ENCODE measurements at regions not wholly inside any gene's neighbourhood (a gene's known extent, or its start where the extent isn't known, plus 50 kb on each side); places are given as distances from the start of the nearest gene placed in this dataset.
A peak's percentile ranks its signal among the peaks of the same experiment; 100 is the strongest.

GRCh38 chr17:71071041-71071440 is 901.7 kb downstream of the KCNJ2 start:
- peak overlapping the region; percentile 74 for H3K27ac ChIP-seq
- BruUV-seq (replicated peaks) = no TSS peak
- no peaks in the 10 kb centered on the region; the same call in 1 of the 2 replicates for H3K9me3 ChIP-seq (ENCODE audit: insufficient read depth, low read depth)
- ChIA-PET POLR2A (ENCODE audit: unreplicated experiment) (no interaction called here), CTCF (no interaction called here)
- no peaks in the 10 kb centered on the region for H3K27me3 ChIP-seq (ENCODE audit: insufficient read depth, low read depth)
- H3K36me3 ChIP-seq (ENCODE audit: low read depth) = no peaks in the 10 kb centered on the region
- H4K20me1 ChIP-seq (ENCODE audit: insufficient read depth) = no peaks in the 10 kb centered on the region
- no peak overlapping the region for H3K4me3 ChIP-seq
- H3K4me2 ChIP-seq = no peak overlapping the region
- H2AFZ ChIP-seq = no peak overlapping the region
- DNase-seq = no peak
- H3F3A ChIP-seq (ENCODE audit: insufficient read depth, low read depth) = peaks cover 6% of the 10 kb centered on the region; the same call in 1 of the 2 replicates
- intact Hi-C loops (cut with micrococcal nuclease; ENCODE audit: unreplicated experiment) = no loop called here
- H3K79me2 ChIP-seq (ENCODE audit: low read depth) = no peaks in the 10 kb centered on the region
- TF ChIP-seq, protein P1, sequence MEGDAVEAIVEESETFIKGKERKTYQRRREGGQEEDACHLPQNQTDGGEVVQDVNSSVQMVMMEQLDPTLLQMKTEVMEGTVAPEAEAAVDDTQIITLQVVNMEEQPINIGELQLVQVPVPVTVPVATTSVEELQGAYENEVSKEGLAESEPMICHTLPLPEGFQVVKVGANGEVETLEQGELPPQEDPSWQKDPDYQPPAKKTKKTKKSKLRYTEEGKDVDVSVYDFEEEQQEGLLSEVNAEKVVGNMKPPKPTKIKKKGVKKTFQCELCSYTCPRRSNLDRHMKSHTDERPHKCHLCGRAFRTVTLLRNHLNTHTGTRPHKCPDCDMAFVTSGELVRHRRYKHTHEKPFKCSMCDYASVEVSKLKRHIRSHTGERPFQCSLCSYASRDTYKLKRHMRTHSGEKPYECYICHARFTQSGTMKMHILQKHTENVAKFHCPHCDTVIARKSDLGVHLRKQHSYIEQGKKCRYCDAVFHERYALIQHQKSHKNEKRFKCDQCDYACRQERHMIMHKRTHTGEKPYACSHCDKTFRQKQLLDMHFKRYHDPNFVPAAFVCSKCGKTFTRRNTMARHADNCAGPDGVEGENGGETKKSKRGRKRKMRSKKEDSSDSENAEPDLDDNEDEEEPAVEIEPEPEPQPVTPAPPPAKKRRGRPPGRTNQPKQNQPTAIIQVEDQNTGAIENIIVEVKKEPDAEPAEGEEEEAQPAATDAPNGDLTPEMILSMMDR (conservative IDR thresholded peaks at IDR 0.05) = no peak
- TF ChIP-seq EZH2 (IDR thresholded peaks at IDR 0.05; ENCODE audit: low read depth) = no peak
- H3K4me1 ChIP-seq (replicated peaks; ENCODE audit: insufficient read depth) = peaks cover 10% of the 10 kb centered on the region; the same call in 1 of the 2 replicates
- no peaks in the 10 kb centered on the region for H3K9me2 ChIP-seq (ENCODE audit: insufficient read depth)

DNA sequence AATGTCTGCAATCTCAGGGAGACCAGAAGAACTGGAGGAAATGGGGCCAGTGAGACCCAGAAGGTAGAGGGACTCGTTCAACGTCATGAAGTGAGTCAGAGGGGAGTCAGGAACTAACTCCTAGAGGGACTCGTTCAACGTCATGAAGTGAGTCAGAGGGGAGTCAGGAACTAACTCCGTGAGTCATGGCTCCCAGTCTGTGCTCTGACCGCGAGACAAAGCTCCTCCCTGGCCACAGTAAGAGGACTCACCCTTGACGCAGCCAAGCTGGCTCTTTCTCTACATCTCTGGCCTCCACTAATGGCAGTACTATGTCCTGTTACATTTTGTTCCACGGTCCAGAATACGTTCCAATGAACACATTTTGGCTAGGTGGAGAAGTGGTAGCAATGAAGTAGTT is 902.5 kb downstream of the KCNJ2 start:
- H3K9me2 ChIP-seq (ENCODE audit: insufficient read depth) = no peaks in the 10 kb centered on the region
- BruUV-seq (replicated peaks) = no TSS peak
- peaks cover 10% of the 10 kb centered on the region; the same call in 1 of the 2 replicates for H3K4me1 ChIP-seq (replicated peaks; ENCODE audit: insufficient read depth)
- no peaks in the 10 kb centered on the region; the same call in 1 of the 2 replicates for H3K9me3 ChIP-seq (ENCODE audit: insufficient read depth, low read depth)
- TF ChIP-seq, protein P1 (conservative IDR thresholded peaks at IDR 0.05) = no peak
- no peak for TF ChIP-seq EZH2 (IDR thresholded peaks at IDR 0.05; ENCODE audit: low read depth)
- H3K4me2 ChIP-seq = peak overlapping the region; percentile 62
- H2AFZ ChIP-seq = peak overlapping the region; percentile 78
- peak; percentile 78 to 94 for DNase-seq
- ChIA-PET CTCF (no interaction called here), POLR2A (ENCODE audit: unreplicated experiment) (interaction anchor here (0.5 to 0.6 kb wide), 2 partner anchors 21 to 1760 kb away, joined by 3 to 5 read pairs; no protein-coding TSS in a partner anchor)
- intact Hi-C loops (cut with micrococcal nuclease; ENCODE audit: unreplicated experiment) = no loop called here
- no peaks in the 10 kb centered on the region for H4K20me1 ChIP-seq (ENCODE audit: insufficient read depth)
- H3K36me3 ChIP-seq (ENCODE audit: low read depth) = no peaks in the 10 kb centered on the region
- peaks cover 6% of the 10 kb centered on the region; the same call in 1 of the 2 replicates for H3F3A ChIP-seq (ENCODE audit: insufficient read depth, low read depth)
- H3K79me2 ChIP-seq (ENCODE audit: low read depth) = no peaks in the 10 kb centered on the region
- H3K4me3 ChIP-seq = 0 out of 2 replicates have a peak overlapping the region, but pooled peaks have one; percentile 15
- peak overlapping the region; percentile 74 for H3K27ac ChIP-seq
- no peaks in the 10 kb centered on the region for H3K27me3 ChIP-seq (ENCODE audit: insufficient read depth, low read depth)

DNA sequence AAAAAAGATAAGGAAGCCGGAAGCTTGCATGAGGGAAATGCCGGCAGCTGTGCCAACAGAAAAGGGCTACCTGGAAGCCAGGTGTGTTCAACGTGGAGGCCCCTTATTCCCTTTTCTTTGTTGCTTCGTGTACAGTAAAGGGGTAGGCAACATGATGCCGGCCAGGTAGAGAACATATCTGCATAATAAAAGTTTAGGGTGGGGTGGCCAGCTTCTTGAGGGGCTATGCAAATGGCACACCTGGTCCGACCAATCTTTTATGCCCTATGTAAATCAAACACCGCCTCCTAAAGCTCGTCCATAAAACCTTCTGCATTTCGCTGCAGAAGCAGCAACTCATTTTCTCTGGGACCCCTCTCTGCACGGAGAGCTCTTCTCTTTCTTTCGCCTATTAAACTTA is 911.6 kb downstream of the KCNJ2 start:
- POLR2A ChIA-PET (ENCODE audit: unreplicated experiment) = no interaction called here
- no peaks in the 10 kb centered on the region for H3K79me2 ChIP-seq (ENCODE audit: low read depth)
- H3K4me1 ChIP-seq (replicated peaks; ENCODE audit: insufficient read depth) = no peaks in the 10 kb centered on the region
- BruUV-seq (replicated peaks) = no TSS peak
- H3K9me2 ChIP-seq (ENCODE audit: insufficient read depth) = no peaks in the 10 kb centered on the region
- H3K9me3 ChIP-seq (ENCODE audit: insufficient read depth, low read depth) = peaks cover 6% of the 10 kb centered on the region; the same call in 1 of the 2 replicates
- H4K20me1 ChIP-seq (ENCODE audit: insufficient read depth) = no peaks in the 10 kb centered on the region
- H3K4me3 ChIP-seq = no peak overlapping the region
- DNase-seq = no peak
- no peaks in the 10 kb centered on the region for H3K27me3 ChIP-seq (ENCODE audit: insufficient read depth, low read depth)
- CTCF ChIA-PET = no interaction called here
- H2AFZ ChIP-seq = no peak overlapping the region
- H3K27ac ChIP-seq = no peak overlapping the region
- intact Hi-C loops (cut with micrococcal nuclease; ENCODE audit: unreplicated experiment) = loop anchor here (10.0 kb wide), 1 partner anchor 1034 kb away; no protein-coding TSS in a partner anchor
- TF ChIP-seq, protein P1 (conservative IDR thresholded peaks at IDR 0.05) = no peak
- TF ChIP-seq EZH2 (IDR thresholded peaks at IDR 0.05; ENCODE audit: low read depth) = no peak
- no peaks in the 10 kb centered on the region; the same call in 1 of the 2 replicates for H3F3A ChIP-seq (ENCODE audit: insufficient read depth, low read depth)
- no peak overlapping the region for H3K4me2 ChIP-seq
- no peaks in the 10 kb centered on the region for H3K36me3 ChIP-seq (ENCODE audit: low read depth)

Measured in PC-9 (cell line).